H9 (cell line): ENCODE measurements at regions not wholly inside any gene's neighbourhood (a gene's known extent, or its start where the extent isn't known, plus 50 kb on each side); places are given as distances from the start of the nearest gene placed in this dataset.

Source experiments
- DNase-seq: peaks from one replicate; pipeline ENCODE4 v3.0.0-alpha.2; 2017
- H2AFZ ChIP-seq: one replicate; pipeline ENCODE4 v1.6.1; 2013; ENCODE audit warnings: mild to moderate bottlenecking, low read length, control low read depth, moderate library complexity
- H2AK5ac ChIP-seq: 2 replicates; pipeline ENCODE4 v1.6.1; 2013; ENCODE audit warnings: low read length, control low read depth, mixed read lengths; ENCODE audit not compliant: insufficient read length
- H2BK120ac ChIP-seq: one replicate; pipeline ENCODE4 v1.6.1; 2013; ENCODE audit warnings: low read depth, mild to moderate bottlenecking, low read length, control low read depth, inconsistent platforms; ENCODE audit not compliant: poor library complexity, severe bottlenecking
- H2BK12ac ChIP-seq: 2 replicates; pipeline ENCODE4 v1.6.1; 2013; ENCODE audit warnings: low read length, control low read depth, mixed read lengths, low read depth; ENCODE audit not compliant: insufficient read length
- H2BK15ac ChIP-seq: 2 replicates; pipeline ENCODE4 v1.6.1; 2013; ENCODE audit warnings: low read depth, low read length, control low read depth
- H2BK20ac ChIP-seq: one replicate; pipeline ENCODE4 v1.6.1; 2013; ENCODE audit warnings: low read depth, mild to moderate bottlenecking, low read length, control low read depth, inconsistent platforms; ENCODE audit not compliant: poor library complexity, severe bottlenecking
- H2BK5ac ChIP-seq: 2 replicates; pipeline ENCODE4 v1.6.1; 2013; ENCODE audit warnings: low read length, control low read depth, mixed read lengths; ENCODE audit not compliant: insufficient read length
- H3K14ac ChIP-seq: 2 replicates; pipeline ENCODE4 v1.6.1; 2013; ENCODE audit warnings: low read length, control low read depth; ENCODE audit not compliant: insufficient read depth
- H3K18ac ChIP-seq: 2 replicates; pipeline ENCODE4 v1.6.1; 2013; ENCODE audit warnings: low read depth, mild to moderate bottlenecking, mixed read lengths, low read length, control low read depth; ENCODE audit not compliant: insufficient read length
- H3K23ac ChIP-seq: 2 replicates; pipeline ENCODE4 v1.6.1; 2013; ENCODE audit warnings: low read length, control low read depth, mixed read lengths, low read depth; ENCODE audit not compliant: insufficient read length
- H3K23me2 ChIP-seq: 2 replicates; pipeline ENCODE4 v1.6.1; 2013; ENCODE audit warnings: low read depth, mild to moderate bottlenecking, mixed read lengths, low read length, control low read depth; ENCODE audit not compliant: insufficient read length, poor library complexity, severe bottlenecking
- H3K27ac ChIP-seq: 2 replicates; pipeline ENCODE4 v1.5.1; 2013; ENCODE audit warnings: low read length, control low read depth, mixed read lengths, low read depth; ENCODE audit not compliant: insufficient read length
- H3K27me3 ChIP-seq: 2 replicates; pipeline ENCODE4 v1.6.1; 2013; ENCODE audit warnings: low read length, control low read depth, inconsistent platforms; ENCODE audit not compliant: insufficient read depth
- H3K4ac ChIP-seq: 2 replicates; pipeline ENCODE4 v1.6.1; 2013; ENCODE audit warnings: low read depth, mild to moderate bottlenecking, control low read depth, inconsistent platforms, low read length, moderate library complexity
- H3K4me1 ChIP-seq: 2 replicates; pipeline ENCODE4 v1.6.1; 2013; ENCODE audit warnings: low read length, control low read depth, inconsistent platforms; ENCODE audit not compliant: insufficient read depth
- H3K4me2 ChIP-seq: 2 replicates; pipeline ENCODE4 v1.6.1; 2013; ENCODE audit warnings: low read length, control low read depth, mixed read lengths; ENCODE audit not compliant: insufficient read length, insufficient read depth
- H3K56ac ChIP-seq: 2 replicates; pipeline ENCODE4 v1.6.1; 2013; ENCODE audit warnings: low read depth, mild to moderate bottlenecking, mixed read lengths, low read length, control low read depth; ENCODE audit not compliant: insufficient read length
- H3K79me1 ChIP-seq: 2 replicates; pipeline ENCODE4 v1.6.1; 2013; ENCODE audit warnings: low read depth, mild to moderate bottlenecking, moderate library complexity, low read length, control low read depth, inconsistent platforms; ENCODE audit not compliant: insufficient read depth, poor library complexity, severe bottlenecking
- H3K79me2 ChIP-seq: 2 replicates; pipeline ENCODE4 v1.6.1; 2013; ENCODE audit warnings: low read length, control low read depth, inconsistent platforms; ENCODE audit not compliant: insufficient read depth
- H3K9ac ChIP-seq: 2 replicates; pipeline ENCODE4 v1.6.1; 2013; ENCODE audit warnings: low read length, control low read depth, mixed read lengths; ENCODE audit not compliant: insufficient read length; ENCODE audit errors: extremely low read depth
- H3K9me3 ChIP-seq: one replicate; pipeline ENCODE4 v1.6.1; 2013; ENCODE audit warnings: low read depth, low read length, inconsistent platforms; ENCODE audit not compliant: control insufficient read depth
- H3T11ph ChIP-seq: one replicate; pipeline ENCODE4 v1.6.1; 2013; ENCODE audit warnings: mild to moderate bottlenecking, low read length, control low read depth, inconsistent platforms
- H4K20me1 ChIP-seq: one replicate; pipeline ENCODE4 v1.6.1; 2013; ENCODE audit not compliant: control insufficient read depth, insufficient read length, insufficient read depth
- H4K5ac ChIP-seq: 2 replicates; pipeline ENCODE4 v1.6.1; 2013; ENCODE audit warnings: low read depth, mild to moderate bottlenecking, mixed read lengths, low read length, control low read depth; ENCODE audit not compliant: insufficient read length
- H4K8ac ChIP-seq: replicated peaks from 2 replicates; pipeline ENCODE4 v1.6.1; 2013; ENCODE audit warnings: low read length, control low read depth, mixed read lengths, low read depth; ENCODE audit not compliant: insufficient read length
- H4K91ac ChIP-seq: 2 replicates; pipeline ENCODE4 v1.6.1; 2013; ENCODE audit warnings: low read depth, mild to moderate bottlenecking, moderate library complexity, mixed read lengths, low read length, control low read depth; ENCODE audit not compliant: insufficient read length
- H3K27ac Mint-ChIP-seq, 3 experiments: 2 replicates in 2 of 3; 3 replicates in 1 of 3; pipeline ENCODE4 v1.8.0; 2020 to 2021; ENCODE audit warnings: mixed read lengths in 3 of 3, mild to moderate bottlenecking in 1 of 3, moderate library complexity in 1 of 3
- H3K27me3 Mint-ChIP-seq: 2 replicates; pipeline ENCODE4 v1.8.0; 2021; ENCODE audit warnings: low read depth, mild to moderate bottlenecking, moderate library complexity, mixed read lengths
- H3K36me3 Mint-ChIP-seq, 3 experiments: 2 replicates in 2 of 3; 3 replicates in 1 of 3; pipeline ENCODE4 v1.8.0; 2020 to 2021; ENCODE audit warnings: low read depth in 3 of 3, mixed read lengths in 3 of 3; ENCODE audit not compliant: insufficient read depth in 1 of 3
- H3K4me1 Mint-ChIP-seq, 2 experiments: 2 replicates each; pipeline ENCODE4 v1.8.0; 2020; ENCODE audit warnings: mixed read lengths in 2 of 2
- H3K4me3 Mint-ChIP-seq, 2 experiments: 2 replicates in 1 of 2; 3 replicates in 1 of 2; pipeline ENCODE4 v1.8.0; 2020 to 2021; ENCODE audit warnings: mild to moderate bottlenecking in 2 of 2, mixed read lengths in 2 of 2, moderate library complexity in 1 of 2
- H3K9me3 Mint-ChIP-seq, 2 experiments: 2 replicates in 1 of 2; 3 replicates in 1 of 2; pipeline ENCODE4 v1.8.0; 2020; ENCODE audit warnings: mild to moderate bottlenecking in 2 of 2, mixed read lengths in 2 of 2, moderate library complexity in 1 of 2
- CTCF ChIP-seq: fragments of 200-600 bp; sonication (generic); conservative IDR thresholded peaks from 3 replicates; pipeline ENCODE4 v1.8.0; 2021; ENCODE audit warnings: antibody characterized with exemption, mild to moderate bottlenecking
- WGBS: extraction: QIAGEN DNeasy Blood & Tissue Kit; methylation state at CpG from one replicate; pipeline ENCODE4 v1.1.7; 2013; ENCODE audit warnings: missing lambda C conversion rate, low lambda C conversion rate, mixed read lengths; ENCODE audit not compliant: insufficient read length; ENCODE audit errors: extremely low coverage; 5-methylcytosine and 5-hydroxymethylcytosine counted together

DNA sequence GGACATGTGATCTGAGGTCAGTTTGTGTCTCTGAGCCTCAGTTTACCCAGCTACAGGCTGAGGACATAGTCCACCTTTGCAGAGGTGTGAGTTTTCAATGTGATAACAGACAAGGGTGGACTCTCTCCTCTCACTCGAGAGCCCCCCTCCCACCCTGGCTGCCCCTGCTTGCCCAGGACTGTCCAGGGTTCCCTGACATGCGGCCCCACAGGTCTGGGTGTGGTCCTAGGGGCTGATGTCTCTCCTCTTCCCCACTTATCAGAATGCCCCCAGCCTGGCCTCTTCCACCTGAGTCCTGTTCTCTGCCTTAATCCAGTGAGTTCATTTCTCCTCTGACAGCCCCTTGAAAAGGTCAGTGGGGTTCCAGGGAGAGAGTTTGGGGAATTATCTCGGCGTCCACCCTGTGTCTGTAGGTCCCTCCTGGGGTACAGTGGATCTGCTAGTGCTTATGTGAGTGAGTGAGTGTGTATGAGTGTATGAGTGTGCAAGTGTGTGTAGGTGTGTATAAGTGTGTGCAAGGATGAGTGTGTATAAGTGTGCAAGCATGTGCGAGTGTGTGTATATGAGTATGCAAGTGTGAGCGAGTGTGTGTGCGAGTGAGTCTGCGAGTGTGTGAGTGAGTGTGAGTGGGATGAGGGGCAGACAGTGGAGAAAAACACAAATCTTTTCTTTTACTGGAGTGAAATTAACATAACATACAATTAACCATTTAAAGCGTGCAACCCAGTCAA lies 175.0 kb downstream of the IRF8 start:
- peak overlapping the region in 1 of 2 experiments; percentile 28; a peak in 1 of 5 replicates for H3K4me3 Mint-ChIP-seq
- H3K9me3 ChIP-seq: no peaks in the 10 kb centered on the region
- no peaks in the 10 kb centered on the region for H3K36me3 Mint-ChIP-seq
- no peaks in the 10 kb centered on the region for H3K79me2 ChIP-seq
- no peak overlapping the region for H3K23ac ChIP-seq
- no peak overlapping the region for H2BK120ac ChIP-seq
- H3K27ac Mint-ChIP-seq: no peak overlapping the region; a peak in 1 of 7 replicates
- no peak overlapping the region for H3T11ph ChIP-seq
- no peaks in the 10 kb centered on the region for H3K23me2 ChIP-seq
- no peak overlapping the region for H4K5ac ChIP-seq
- H3K56ac ChIP-seq: no peak overlapping the region
- H4K8ac ChIP-seq: no peak overlapping the region
- no peak for TF ChIP-seq CTCF
- H3K9me3 Mint-ChIP-seq: peaks cover 0 to 2% of the 10 kb centered on the region in 2 experiments; a peak in 1 of 5 replicates
- no peaks in the 10 kb centered on the region for H3K79me1 ChIP-seq
- no peak overlapping the region for H2BK5ac ChIP-seq
- peaks cover 11% of the 10 kb centered on the region for H3K27me3 Mint-ChIP-seq
- H3K27me3 ChIP-seq: no peaks in the 10 kb centered on the region
- WGBS: 100% methylated on average over 4 of the region's 9 CpGs
- no peak overlapping the region for H3K9ac ChIP-seq
- H2AFZ ChIP-seq: no peak overlapping the region
- no peak overlapping the region for H3K18ac ChIP-seq
- no peak overlapping the region for H3K4ac ChIP-seq
- peaks cover 16 to 18% of the 10 kb centered on the region in 2 experiments for H3K4me1 Mint-ChIP-seq
- DNase-seq: no peak
- no peak overlapping the region for H3K27ac ChIP-seq
- no peaks in the 10 kb centered on the region for H4K20me1 ChIP-seq
- no peak overlapping the region for H2BK12ac ChIP-seq
- no peak overlapping the region for H2BK15ac ChIP-seq
- no peak overlapping the region for H2BK20ac ChIP-seq
- H3K4me2 ChIP-seq: no peak overlapping the region
- H3K4me1 ChIP-seq: no peaks in the 10 kb centered on the region; the same call in 1 of the 2 replicates
- H2AK5ac ChIP-seq: no peak overlapping the region
- no peak overlapping the region for H3K14ac ChIP-seq
- H4K91ac ChIP-seq: no peak overlapping the region
